DMS114 treated with DMSO at 0.1 percent for 48 hours (cell line): ENCODE measurements at regions not wholly inside any gene's neighbourhood (a gene's known extent, or its start where the extent isn't known, plus 50 kb on each side); places are given as distances from the start of the nearest gene placed in this dataset.

Source experiments
- DNase-seq: peaks from one replicate; lab custom pipeline; 2025; ENCODE audit not compliant: unreplicated experiment; lab: John Stamatoyannopoulos, UW

- DNase-seq, result no peak
These were observed 59.0 kb upstream of the MINAR1 start for GRCh38 chr15:79373113-79373512.

DNA sequence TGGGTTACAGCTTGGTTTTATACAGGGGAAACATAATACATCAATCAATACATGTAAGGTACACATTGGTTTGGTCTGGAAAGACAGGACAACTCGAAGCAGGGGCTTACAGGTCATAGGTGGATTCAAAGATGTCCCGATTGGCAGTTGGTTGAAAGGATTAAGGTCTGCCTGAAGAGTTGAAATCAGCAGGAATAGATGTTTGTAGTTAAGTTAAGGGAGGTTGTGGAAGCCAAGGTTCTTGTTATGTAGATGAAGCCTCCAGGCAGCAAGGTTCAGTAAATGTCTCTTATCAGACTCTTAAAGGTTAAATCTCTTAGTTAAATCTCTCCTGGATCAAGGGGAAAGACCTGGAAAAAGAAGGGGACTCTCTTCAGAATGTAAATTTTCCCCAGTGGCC, 58.4 kb upstream of the MINAR1 start:
- no peak for DNase-seq

- DNase-seq, result no peak
These were observed 55.8 kb upstream of the MINAR1 start for GRCh38 chr15:79376383-79376782.

- no peak for DNase-seq
These were observed 53.6 kb upstream of the MINAR1 start for GRCh38 chr15:79378394-79379109.

DNA sequence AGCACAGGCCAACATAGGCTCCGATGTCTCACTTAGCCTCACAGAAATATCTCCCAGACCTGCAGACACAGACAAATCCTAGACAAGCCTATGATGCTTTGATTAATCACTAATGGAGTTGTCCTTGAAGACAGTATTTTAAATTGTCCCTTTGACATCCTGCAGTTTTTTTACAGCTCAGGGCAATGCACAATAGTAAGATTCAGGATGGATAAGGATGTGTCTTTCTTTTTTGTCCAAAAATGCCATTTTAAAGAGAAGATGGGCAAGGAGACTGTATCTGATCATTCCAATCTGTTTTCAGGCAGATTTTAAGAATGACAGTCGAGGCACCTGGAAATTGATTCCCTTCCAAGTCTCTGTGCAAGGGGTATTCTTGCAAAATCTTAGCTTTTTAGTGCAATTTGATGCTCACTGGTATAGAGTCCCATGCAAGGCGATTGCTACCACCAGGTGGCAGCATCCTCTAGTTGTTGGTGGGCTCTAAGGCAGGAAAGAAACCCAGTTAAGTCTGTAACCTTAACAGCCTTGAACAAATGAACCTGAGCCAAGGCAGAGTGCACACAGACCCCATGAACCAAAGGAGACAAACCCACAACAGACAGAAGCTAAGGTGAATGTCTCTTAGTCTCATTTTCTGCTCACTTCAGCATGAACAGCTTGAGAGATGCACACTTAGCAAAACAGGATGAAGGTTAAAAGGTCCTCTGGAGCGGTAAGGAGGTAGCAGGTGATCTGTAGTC, 51.2 kb upstream of the MINAR1 start:
- DNase-seq, result peak; percentile 69

DNA sequence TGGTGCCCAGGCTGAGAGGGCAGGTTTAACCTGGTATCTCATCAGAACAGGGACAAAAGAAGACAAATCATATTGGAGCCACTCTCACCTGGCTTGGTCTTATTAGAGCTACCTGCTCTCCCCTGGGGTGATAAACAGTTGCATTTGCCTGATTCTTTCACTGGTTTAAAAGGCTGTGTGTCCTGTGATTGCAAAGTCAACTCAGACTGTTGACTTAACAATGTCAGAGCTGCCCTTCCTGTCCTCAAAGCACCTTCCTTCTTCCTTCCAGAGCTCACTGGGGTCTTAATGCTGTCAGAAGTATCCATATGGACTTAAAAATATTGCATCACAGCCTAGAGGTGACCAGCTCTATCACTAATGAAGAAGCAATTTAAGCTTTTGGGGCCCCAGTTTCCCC, 50.5 kb upstream of the MINAR1 start:
- no peak for DNase-seq
